Right lobe of liver (tissue), 6 donors: ENCODE measurements at regions not wholly inside any gene's neighbourhood (a gene's known extent, or its start where the extent isn't known, plus 50 kb on each side); places are given as distances from the start of the nearest gene placed in this dataset.
"Not testable (repeated sequence)": the region's sequence is repeated elsewhere in the genome, so short reads cannot be mapped to it uniquely, and the experiment has no call there.

Experiments used
- ATAC-seq, 4 donors: fragments of 200-7000 bp; cut with Tn5 transposase; one replicate each; pipeline ENCODE4 v1.9.1; 2020; ENCODE audit warnings: mild to moderate bottlenecking in 4 of 4, moderate library complexity in 4 of 4
- DNase-seq, 3 donors: peaks; one replicate each; pipeline ENCODE4 v3.0.0-alpha.2; 2020
- H3K27ac ChIP-seq, 3 donors: fragments of 200-600 bp; one replicate each; pipeline ENCODE4 v1.8.0; 2022
- H3K27me3 ChIP-seq, 2 donors: fragments of 200-600 bp; one replicate each; pipeline ENCODE4 v1.8.0; 2022
- H3K36me3 ChIP-seq, 4 donors: fragments of 200-600 bp; sonication (generic) in 1 of 4; one replicate each; pipeline versions ENCODE4 v1.5.1 to v1.8.0; 2017 to 2022; ENCODE audit warnings: control low read depth in 1 of 4
- H3K4me1 ChIP-seq, 4 donors: fragments of 200-600 bp; sonication (generic) in 1 of 4; one replicate each; pipeline versions ENCODE4 v1.5.1 to v1.8.0; 2017 to 2022; ENCODE audit warnings: control low read depth in 1 of 4
- H3K4me3 ChIP-seq, 3 donors: fragments of 200-600 bp; one replicate each; pipeline ENCODE4 v1.8.0; 2022
- H3K9me3 ChIP-seq, 4 donors: fragments of 200-600 bp; sonication (generic) in 1 of 4; one replicate each; pipeline versions ENCODE4 v1.5.1 to v1.8.0; 2017 to 2022; ENCODE audit warnings: control low read depth in 1 of 4
- CTCF ChIP-seq, 4 donors: fragments of 200-600 bp in 3 of 4; fragments of 450-650 bp in 1 of 4; IDR thresholded peaks; one replicate each; pipeline versions ENCODE4 v1.5.1 to v1.8.0; 2016 to 2022; ENCODE audit warnings: antibody characterized with exemption in 4 of 4, mild to moderate bottlenecking in 2 of 4
- POLR2A ChIP-seq: fragments of 450-650 bp; IDR thresholded peaks from one replicate; pipeline ENCODE4 v1.6.1; 2017; ENCODE audit warnings: antibody characterized with exemption, mild to moderate bottlenecking
- WGBS: methylation state at CpG from one replicate; pipeline ENCODE4 v1.1.6; 2018; ENCODE audit warnings: low coverage, low lambda C conversion rate; ENCODE audit not compliant: insufficient coverage; ENCODE audit errors: missing lambda C conversion rate; 5-methylcytosine and 5-hydroxymethylcytosine counted together
- intact Hi-C, 2 donors: fragments of 100-400 bp; cut with DNase I; formaldehyde crosslinking; loops; one replicate each; pipeline versions ENCODE4 v1.11.2 to v1.14.1; 2022
- donor health status: DM: no; HTN: yes; CAD: no.
- donor health status: DM: no; HTN: no; CAD: no.
- donor health status: DM: no; HTN: no; CAD: no.
- donor health status: DM: no; HTN: yes; CAD: no.
- donor health status: DM: no; HTN: yes; CAD: no.

GRCh38 chr13:73168226-73168952 lies 109.6 kb downstream of the KLF5 start:
- intact Hi-C loops: no loop called here
- WGBS: 47% methylated on average over 1 of the region's 1 CpG

GRCh38 chr13:73167028-73167820 lies 108.4 kb downstream of the KLF5 start:
- Histone ChIP-seq H3K36me3 (no peaks in the 10 kb centered on the region), H3K27me3 (no peaks in the 10 kb centered on the region), H3K27ac (no peak overlapping the region), H3K4me3 (no peak overlapping the region), H3K4me1 (no peaks in the 10 kb centered on the region), H3K9me3 (no peaks in the 10 kb centered on the region)
- DNase-seq: no peak
- TF ChIP-seq CTCF (IDR thresholded peaks at IDR 0.05): no peak
- TF ChIP-seq POLR2A: no peak
- 52% methylated on average over 4 of the region's 4 CpGs for WGBS
- intact Hi-C loops: no loop called here
- no peak for ATAC-seq

More at GRCh38 chr13:73168226-73168952, 109.6 kb downstream of the KLF5 start:
- ATAC-seq (no peak), DNase-seq (no peak)
- no peaks in the 10 kb centered on the region for H3K4me1 ChIP-seq
- H3K36me3 ChIP-seq: no peaks in the 10 kb centered on the region
- H3K27me3 ChIP-seq: no peaks in the 10 kb centered on the region
- no peak overlapping the region for H3K4me3 ChIP-seq
- H3K9me3 ChIP-seq: no peaks in the 10 kb centered on the region
- TF ChIP-seq POLR2A (no peak), CTCF (IDR thresholded peaks at IDR 0.05) (no peak)
- H3K27ac ChIP-seq: no peak overlapping the region

GRCh38 chr13:73166204-73166603 lies 107.4 kb downstream of the KLF5 start:
- no peaks in the 10 kb centered on the region for H3K27me3 ChIP-seq
- WGBS: 70% methylated on average over 2 of the region's 2 CpGs
- H3K36me3 ChIP-seq: no peaks in the 10 kb centered on the region
- TF ChIP-seq POLR2A: no peak
- TF ChIP-seq CTCF (IDR thresholded peaks at IDR 0.05): no peak
- ATAC-seq (no peak), DNase-seq (no peak)
- H3K4me3 ChIP-seq: no peak overlapping the region
- no peak overlapping the region for H3K27ac ChIP-seq
- no peaks in the 10 kb centered on the region for H3K9me3 ChIP-seq
- intact Hi-C loops: no loop called here
- H3K4me1 ChIP-seq: no peaks in the 10 kb centered on the region

GRCh38 chr13:73162912-73163911 lies 104.4 kb downstream of the KLF5 start:
- WGBS: 68% methylated on average over 2 of the region's 2 CpGs
- TF ChIP-seq CTCF (IDR thresholded peaks at IDR 0.05): no peak
- TF ChIP-seq POLR2A: no peak
- peak in 1 of 4 donors; percentile 65 for ATAC-seq

GRCh38 chr13:73160371-73161031 lies 101.7 kb downstream of the KLF5 start:
- ATAC-seq, intact Hi-C loops, H3K4me1 ChIP-seq, H3K4me3 ChIP-seq, H3K9me3 ChIP-seq, H3K27ac ChIP-seq, DNase-seq, H3K36me3 ChIP-seq, H3K27me3 ChIP-seq: not testable (repeated sequence)
- WGBS: 72% methylated on average over 5 of the region's 5 CpGs

More at GRCh38 chr13:73162912-73163911, 104.4 kb downstream of the KLF5 start:
- intact Hi-C loops: no loop called here
- Histone ChIP-seq H3K9me3 (no peaks in the 10 kb centered on the region), H3K4me1 (no peaks in the 10 kb centered on the region), H3K27me3 (no peaks in the 10 kb centered on the region), H3K4me3 (no peak overlapping the region), H3K27ac (no peak overlapping the region), H3K36me3 (no peaks in the 10 kb centered on the region)
- no peak for DNase-seq
